NK-92 treated with Interleukin-12 subunit alpha and Interleukin-12 subunit beta, amount 100 ng/mL, for 24 hours (cell line): ENCODE measurements at regions not wholly inside any gene's neighbourhood (a gene's known extent, or its start where the extent isn't known, plus 50 kb on each side); places are given as distances from the start of the nearest gene placed in this dataset.

Source experiments
- DNase-seq: peaks from one replicate; lab custom pipeline; 2025; lab: John Stamatoyannopoulos, UW

DNA sequence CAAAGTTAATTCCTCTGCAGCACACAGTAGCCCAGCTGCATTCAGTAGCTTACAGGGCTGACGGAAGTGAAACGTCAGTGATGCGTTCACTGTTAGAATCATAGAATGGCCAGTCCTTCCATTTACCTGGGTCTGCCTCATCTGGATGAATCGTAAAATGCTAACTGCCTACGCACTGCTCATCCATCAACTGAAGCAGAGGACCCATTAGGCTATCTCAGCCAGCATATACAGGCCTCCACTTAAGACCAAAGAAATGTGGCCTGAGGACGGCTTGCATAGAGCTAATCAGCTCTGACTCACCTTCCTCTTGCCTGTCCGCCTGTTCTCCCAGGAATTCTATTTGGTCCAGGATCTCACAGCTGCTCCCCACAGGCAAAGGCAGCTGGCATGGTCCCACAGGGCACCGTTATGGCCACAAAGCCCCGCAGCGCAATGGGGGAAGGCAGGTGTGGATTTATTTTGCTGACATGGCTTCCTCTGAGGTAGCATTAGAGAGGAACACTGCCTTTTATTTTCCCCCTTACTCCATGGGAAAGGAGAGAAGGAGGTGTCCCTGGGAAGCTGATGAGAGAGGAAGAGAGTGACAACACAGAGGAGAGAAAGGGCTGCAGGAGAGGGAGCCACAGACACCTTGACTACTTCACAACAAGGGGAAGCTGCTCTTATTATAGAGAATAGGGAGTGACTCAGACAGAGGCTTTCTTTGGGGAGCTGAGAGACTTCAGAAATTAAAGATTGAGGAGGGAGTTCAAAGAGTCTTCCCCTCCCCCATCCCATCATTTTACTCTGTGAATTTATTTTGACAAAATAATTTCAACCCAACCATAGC lies 177.6 kb downstream of the HHIPL2 start:
- no peak for DNase-seq

DNA sequence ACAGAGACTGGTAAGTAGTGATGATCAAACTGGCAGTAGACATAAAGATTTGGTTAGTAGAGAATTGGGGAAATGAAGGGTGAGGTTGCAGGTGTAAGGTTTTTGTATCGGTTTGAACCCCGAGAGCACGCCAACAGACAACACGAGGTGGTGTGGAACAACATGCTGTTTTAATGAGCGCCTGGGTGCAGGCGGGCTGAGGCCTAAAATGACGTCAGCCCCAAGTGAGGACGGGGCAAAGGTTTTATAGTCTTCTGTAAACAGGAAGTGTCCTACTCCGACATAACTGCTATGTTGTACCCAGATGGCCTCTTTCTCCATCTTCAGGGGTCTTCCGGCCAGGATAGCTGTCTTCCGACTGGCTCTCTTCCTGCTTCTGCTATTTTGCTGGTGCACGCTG lies 178.8 kb downstream of the HHIPL2 start:
- DNase-seq: no peak

DNA sequence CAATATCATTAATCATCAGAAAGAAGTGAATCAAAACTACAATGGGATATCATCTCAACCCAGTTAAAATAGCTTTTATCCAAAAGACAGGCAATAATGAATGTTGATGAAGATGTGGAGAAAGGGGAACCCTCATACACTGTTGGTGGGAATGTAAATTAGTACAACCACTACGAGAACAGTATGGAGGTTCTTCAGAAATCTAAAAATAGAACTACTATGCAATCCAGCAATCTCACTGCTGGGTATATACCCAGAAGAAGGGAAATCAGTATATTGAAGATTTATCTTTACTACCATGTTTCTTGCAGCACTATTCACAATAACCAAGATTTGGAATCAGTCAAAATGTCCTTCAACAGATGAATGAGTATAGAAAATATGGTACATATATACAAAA lies 189.8 kb downstream of the HHIPL2 start:
- no peak for DNase-seq

DNA sequence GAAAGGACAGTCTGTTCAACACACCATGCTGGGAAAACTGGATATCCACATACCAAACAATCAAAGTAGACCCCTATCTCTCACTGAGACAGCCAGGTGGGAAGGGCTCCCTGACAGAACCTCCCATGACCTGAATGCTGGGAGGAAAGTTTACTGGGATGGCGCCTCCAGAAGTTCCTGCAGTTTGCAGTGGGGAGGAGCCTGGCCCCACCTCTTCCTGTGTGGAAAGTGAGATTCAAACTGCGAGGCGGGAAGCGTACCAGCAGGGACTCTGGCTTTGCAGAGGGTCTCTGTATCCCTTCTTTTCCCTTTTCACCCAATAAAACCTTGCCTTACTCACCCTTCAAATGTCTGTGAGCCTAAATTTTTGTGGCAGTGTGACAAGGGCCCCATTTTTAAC lies 190.7 kb downstream of the HHIPL2 start:
- DNase-seq: no peak

DNA sequence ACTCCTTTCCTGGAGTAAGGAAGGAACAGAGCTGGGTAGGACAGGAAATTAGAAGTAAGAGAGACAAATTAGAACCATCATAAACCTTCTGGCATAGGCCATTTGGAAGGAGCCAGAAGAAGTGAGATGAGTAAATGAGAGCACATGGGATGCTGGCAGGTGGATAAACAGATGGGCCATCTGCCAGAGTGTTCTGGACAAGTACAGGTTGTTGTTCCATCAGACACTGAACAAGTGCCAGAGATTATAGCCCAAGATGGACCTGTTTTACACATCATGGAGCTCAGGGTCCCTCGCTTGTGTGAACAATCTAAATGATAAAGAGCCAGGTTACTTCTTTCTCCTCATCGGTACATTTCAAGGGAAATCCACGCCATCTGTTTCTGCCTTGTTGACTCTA lies 200.3 kb downstream of the HHIPL2 start:
- DNase-seq: no peak

DNA sequence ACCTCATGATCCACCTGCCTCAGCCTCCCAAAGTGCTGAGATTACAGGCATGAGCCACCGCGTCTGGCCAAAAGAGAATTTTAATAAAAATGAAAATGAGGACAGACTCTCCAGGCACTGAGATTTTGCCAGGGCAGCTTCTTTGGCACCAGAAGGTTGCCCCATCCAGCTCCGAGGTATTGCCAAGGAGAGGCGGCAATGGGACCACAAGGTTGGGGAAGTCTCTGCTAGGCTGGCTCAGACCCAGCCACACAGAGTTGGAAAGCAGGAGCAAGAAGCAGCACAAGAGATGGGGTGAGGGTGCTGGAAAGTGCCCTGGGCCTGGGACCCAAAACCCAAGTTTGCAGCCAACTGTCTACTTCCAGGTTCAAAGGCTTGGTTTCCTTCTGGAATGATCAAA lies 200.9 kb downstream of the HHIPL2 start:
- no peak for DNase-seq

DNA sequence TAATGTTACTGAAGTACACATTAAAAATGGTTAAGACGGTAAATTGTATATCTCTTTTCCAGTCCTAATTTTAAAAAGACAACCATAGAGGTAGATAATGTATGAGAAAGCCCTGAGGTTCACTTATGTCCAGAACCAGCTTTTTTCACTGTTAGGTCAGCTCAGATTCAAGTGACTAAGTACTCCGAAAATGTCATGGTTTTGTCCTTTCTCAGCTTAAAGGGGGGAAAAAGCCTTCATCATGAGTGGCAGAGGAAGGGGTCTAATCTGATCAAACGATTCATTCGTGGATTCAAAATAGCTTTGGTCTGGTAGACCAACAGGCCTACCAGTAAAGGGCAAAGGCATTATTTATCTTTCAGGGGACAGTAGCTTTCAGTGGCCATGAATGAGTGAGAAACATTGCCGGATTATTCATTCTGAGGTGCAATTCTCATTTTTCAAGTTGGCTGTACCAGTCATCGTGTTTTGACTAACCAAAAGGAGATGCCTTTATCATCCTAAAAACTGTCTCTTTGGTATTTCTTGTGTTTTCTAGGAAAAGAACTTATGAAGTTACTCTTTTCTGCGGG lies 208.4 kb downstream of the HHIPL2 start:
- DNase-seq: no peak

DNA sequence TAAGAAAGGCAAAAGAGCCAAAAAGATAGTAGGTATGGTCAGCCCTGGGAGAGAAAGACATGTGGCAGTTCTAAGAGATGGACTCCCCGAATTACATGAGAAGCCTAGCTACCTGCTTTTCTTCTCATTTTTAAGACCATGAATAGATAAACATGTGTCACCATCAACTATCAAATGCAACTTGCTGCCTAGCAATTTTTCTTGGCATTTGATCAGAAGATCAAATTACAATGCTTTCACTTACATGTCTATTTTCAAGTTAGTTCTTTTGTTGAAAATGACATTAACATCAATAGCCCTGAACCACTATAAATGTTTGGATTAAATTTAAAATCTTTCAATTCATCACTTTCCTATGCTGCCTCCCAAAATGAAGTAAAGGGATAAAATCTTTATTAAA lies 212.3 kb downstream of the HHIPL2 start:
- DNase-seq: no peak

DNA sequence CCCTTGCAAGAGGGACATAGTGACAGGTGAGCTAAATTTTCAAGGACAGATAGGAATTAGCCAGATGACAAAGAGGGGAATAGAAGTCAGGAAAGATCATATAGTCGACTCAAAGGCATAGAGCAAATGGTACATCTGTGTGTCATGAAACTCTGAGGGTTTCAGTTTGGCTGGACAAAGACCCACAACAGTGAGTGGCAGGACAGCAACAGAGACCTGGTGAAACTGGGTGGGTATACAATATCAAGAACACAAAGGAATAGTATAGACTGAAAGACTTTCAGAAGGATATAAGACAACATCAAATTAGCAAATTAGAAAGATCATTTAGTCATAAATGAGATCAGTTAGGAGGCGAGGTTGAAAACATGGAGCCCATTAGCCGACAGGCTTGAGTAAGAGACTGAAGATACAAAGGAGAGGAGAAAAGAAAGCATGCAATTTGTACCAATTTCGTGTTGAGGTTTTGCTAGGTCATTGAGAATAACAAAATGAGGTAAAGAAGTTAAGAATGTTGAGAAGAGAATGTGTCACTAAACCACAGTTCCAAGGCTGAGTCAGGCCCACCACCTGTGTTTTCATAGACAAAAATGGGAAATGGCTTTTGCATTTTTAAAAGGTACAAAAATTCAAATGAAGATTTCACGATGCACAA lies 213.8 kb downstream of the HHIPL2 start:
- DNase-seq: no peak

DNA sequence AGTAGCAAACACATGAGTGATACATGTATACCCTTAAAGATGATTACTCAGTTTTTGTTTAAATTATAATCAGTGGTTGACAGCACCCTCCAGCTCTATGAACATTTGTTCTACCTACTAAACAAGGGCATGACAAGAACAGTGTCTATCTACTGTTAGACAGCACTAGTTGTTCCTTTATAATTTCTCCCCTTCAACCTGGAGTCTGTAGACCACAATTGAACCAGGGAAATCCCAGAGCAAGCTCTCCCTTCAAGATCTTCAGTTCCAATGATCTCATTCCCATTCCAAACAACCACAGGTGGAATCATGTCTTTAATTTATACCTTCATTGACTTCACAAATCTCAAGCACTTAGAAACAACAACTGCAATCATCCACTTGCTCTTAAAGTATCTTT lies 216.1 kb downstream of the HHIPL2 start:
- DNase-seq: no peak

DNA sequence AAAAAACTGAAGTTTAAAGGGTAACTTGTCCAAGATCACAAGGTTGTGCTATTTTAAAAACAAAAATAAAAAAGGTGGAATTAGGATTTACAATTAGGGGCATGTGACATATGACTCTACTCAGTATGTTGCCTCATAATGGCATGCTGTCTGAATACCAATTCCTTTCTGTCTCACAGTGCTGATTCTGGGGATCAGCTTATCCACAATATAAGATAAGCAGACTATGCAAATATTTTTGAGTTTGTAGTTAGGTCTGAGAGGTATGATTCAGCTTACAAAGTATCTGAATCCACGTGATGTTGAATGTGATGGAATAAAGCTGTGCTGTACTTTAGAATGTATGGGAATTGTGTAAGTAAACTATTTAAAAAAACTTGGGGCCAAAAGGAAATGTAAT lies 216.6 kb downstream of the HHIPL2 start:
- no peak for DNase-seq

DNA sequence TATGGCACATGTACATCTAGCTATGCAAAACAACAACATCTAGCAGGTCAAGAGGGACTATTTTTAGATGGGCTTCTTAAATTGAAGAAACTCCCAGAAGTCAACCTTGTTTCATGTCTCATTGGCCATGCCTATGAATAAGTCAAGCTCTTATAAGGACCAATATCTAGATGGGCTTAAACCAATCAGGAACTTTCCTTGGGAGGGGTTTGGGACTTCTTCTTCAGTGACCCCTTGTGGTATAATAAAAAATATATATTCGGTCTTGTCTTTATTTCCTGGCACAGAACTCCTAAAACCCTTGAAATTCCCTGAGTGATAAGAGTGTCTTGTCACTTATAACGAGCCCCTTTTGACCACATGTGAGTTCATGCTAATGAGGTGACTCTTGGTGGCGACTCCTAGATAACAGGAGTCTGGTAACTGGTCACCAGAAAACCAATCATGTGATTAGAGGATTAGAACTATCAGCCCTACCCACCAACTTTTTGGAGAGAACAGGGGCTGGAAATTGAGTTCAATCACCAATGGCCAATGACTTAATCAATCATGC lies 218.3 kb downstream of the HHIPL2 start:
- no peak for DNase-seq

DNA sequence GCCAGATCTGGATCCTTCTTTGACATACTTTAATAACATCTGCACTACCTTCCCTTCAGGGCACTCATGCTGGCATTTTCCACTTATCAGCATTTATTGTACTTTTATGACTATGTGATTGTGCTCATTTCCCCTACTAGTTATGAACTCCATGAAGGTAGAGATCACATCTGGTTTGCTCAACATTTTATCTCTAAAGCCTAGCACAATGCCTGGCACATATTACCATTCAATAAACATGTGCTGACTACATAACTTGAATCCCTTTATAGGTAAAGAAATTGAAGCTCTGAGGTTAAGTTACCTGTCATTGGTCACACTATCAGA lies 221.2 kb downstream of the HHIPL2 start:
- no peak for DNase-seq

DNA sequence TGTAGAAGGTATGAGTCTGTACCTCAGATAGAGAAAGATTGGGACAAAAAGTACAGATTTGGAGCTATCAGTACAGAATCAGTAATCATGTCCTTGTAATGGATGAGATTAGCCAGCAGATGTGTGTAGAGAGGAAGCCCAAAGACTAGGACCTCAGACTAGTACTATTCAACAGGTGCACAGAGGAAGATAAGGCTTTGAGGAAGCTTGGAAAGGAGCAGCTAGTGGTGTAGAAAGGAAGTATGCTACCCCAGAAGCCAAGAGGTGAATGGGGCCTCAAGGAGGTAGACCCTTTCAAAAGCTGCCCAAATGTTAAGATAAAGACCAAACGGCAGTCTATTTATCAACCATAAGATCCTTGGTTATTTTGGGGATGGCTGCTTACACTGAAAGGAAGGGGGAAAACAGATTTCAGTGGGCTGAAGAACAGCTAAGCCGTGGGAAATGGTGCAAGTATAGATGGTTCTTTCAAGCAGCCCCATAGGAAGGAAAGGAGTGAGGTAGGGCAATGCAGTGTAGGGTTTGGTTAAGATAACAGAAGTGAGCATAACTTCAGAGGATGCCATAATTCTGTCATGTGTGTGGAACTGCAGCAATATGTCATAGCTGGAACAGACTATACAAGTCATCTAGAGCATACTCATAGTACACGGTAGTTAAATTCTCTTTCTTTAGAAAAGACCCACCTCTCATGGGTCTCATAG lies 221.7 kb downstream of the HHIPL2 start:
- no peak for DNase-seq

DNA sequence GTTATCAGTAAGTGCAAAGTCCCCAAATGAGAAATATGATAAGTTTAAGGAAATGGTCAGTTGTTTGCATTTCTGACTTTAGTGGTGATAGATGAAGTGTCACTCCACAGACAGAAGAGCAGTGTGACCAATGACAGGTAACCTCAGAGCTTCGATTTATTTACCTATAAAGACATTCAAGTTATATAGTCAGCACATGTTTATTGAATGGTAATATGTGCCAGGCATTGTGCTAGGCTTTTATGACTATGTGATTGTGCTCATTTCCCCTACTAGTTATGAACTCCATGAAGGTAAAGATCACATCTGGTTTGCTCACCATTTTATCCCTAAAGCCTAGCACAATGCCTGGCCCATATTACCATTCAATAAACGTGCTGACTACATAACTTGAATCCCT lies 222.4 kb downstream of the HHIPL2 start:
- DNase-seq: no peak

DNA sequence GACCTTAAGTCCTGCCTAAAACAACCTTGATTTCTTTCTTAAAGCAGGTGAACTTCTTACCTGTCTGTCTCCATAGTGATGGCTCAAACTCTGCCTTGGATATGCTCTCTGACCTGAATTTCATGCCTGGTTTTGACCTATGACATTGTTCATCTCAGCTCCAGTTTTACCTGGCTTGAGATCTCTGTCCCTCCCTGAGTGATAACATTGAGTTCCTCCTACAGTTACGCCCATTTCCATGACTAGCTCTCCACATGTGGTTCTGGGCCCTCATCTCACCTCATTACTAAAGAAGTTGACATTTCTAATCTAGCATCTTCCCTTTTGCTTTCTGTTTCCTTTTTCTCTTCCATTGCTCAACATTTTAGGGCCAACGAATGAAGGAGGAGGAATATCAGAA lies 233.1 kb downstream of the HHIPL2 start:
- no peak for DNase-seq

DNA sequence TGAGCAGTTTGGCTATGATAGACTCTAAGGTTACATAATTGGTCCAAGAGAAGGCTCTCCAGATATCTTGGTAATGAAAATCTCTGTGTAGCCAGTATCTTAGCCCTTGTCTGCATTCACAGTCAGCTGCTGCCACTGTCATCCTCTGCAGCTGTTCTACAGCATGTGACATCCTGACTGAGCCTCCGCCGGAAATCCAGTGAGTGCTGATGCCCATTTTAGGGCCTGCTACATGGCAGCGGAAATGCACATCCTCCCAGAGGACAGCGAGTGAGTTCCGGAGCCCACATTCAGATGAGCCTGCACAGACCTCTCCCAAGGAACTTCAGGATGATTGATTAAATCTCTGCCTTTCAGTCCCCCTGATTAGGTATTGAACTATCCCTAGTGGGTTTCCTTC lies 237.1 kb downstream of the HHIPL2 start:
- DNase-seq: no peak

DNA sequence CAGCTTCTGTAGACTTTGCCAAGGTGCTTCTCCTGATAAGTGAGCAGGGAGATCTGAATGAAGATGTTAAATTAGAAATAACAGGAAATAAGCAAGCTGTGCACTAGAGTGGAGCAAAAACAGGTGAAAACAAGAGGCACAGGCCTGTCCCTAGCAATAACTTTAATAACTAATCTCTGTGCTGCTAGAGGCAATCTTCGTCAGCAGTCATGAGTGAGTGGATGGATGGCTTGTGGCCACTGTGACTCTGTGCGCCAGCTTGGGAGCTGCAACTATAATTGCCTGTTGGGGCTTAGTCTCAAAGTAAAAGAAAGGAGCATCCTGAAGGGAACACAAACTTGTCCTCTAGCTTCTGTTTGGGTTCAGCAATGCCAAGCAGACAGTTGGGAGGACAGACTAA lies 240.3 kb downstream of the HHIPL2 start:
- DNase-seq: no peak

DNA sequence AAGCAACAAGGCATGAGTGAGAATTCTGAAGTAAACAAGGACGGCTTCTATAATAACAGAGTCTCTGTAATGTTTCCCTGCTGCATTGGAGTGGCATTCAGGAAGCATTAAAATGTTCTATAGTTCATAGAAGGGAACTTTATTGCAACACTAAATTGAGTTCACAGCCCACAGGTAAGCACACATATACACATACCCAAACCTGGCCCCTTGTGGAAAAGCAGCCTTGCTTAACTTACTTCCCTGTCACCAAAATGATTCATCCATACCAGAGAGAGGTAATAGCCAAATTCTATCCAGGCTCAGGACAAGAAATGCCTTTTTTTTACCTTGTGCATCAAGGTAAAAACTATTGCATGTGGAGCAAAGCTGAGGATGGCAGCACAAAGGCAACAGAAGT lies 241.4 kb downstream of the HHIPL2 start:
- no peak for DNase-seq

DNA sequence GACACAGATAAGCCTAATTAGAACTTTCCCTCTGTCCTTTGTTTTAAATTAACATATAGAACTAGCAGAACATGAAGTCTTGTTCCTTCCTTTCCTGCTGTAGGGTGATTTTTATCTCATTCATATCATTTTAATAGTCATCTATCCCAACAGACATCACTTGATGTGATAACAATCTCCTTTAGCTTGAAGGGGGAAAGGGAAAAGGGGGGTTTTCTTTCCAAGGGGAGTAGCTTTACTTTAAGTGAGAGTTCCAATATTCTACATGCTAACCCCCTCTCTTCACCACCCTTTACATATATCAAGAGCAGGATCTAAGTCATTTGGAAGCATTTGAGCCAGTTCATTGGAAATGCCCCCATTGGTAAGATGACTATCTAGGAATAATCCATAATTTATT lies 241.9 kb downstream of the HHIPL2 start:
- no peak for DNase-seq

DNA sequence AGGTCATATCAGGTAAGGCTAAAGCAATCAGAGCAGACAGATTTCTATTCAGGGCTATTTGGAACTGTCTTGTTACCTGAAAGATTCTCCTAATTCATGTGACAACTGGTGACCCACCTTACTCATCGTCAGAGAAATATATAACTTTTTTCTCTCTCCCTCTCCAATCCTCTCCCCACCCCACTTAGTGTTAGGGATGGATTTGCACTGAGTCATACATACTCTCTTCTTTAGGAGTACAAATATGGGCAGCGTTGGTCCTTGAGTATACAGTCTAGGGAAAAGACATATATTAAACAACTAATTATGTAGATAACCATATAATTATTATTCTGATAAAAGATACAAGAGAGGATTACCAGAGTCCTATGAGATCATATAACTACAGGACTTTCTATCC lies 246.3 kb downstream of the HHIPL2 start:
- no peak for DNase-seq

DNA sequence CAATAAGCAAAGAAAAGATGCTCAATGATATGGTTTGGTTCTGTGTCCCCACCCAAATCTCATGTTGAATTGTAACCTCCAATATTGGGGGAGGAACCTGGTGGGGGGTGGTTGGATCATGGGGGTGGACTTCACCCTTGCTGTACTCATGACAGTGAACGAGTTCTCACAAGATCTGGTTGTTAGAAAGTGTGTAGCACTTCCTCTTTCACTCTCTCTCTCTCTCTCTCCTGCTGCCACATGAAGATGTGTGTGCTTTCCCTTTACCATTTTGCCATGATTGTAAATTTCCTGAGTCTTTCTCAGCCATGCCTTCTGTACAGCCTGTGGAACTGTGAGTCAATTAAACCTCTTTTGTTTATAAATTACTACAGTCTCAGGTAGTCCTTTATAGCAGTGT lies 248.4 kb downstream of the HHIPL2 start:
- DNase-seq: no peak

DNA sequence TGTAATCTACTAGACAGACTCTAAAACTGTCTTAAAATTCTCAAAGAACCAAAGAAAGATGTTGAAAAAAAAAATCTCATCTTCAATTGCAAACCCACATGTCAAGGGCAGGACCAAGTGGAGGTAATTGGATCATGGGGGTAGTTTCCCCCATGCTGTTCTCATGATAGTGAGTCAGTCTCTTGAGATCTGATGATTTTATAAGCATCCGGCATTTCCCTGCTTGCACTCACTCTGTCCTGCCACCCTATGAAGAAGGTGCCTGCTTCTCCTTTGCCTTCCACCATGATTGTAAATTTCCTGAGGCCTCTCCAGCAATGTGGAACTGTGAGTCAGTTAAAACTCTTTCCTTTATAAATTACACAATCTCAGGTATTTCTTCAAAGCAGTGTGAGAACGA lies 257.0 kb downstream of the HHIPL2 start:
- no peak for DNase-seq
